ENCODE measurements at regions not wholly inside any gene's neighbourhood (a gene's known extent, or its start where the extent isn't known, plus 50 kb on each side); places are given as distances from the start of the nearest gene placed in this dataset.
A peak's percentile ranks its signal among the peaks of the same experiment; 100 is the strongest.
"Not testable (repeated sequence)": the region's sequence is repeated elsewhere in the genome, so short reads cannot be mapped to it uniquely, and the experiment has no call there.

DNA sequence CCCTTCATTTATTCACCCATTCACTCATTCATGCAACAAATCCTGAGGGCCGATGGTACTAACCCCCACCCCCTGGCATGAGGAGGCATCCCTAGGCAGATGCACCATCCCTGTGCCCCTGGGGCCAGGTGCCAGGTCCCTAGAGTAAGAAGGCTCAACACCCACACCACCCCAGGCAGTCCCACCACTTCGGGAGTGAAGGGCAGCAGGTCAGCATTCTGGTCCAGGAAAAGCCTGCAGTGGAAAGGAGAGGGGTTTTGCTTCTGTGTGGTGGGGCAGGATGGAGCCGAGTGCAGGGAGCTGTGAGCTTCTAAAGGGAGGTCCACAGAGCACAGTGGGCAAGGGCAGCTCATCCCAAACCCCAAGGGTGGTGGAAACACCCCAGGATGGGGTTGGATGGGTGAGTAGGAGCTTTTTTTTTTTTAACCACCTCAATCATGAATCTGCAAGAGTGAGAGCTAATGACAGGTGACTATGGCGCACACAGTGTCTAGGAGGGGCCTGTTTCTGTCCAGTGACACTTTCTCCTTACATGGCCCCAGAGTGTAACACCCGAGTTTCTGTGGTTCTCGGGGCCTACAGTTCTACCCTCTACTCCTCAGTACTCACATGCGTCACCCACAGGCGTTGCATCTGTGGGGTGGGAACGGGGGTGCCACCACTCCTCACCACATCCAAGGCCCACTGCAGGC is 414.3 kb downstream of the TMEM121 start:
- H3K27ac ChIP-seq, result no peak overlapping the region
- WGBS, 2 donors, result 69 to 73% methylated on average over 4 to 7 of the region's 9 CpGs
- H3K36me3 ChIP-seq, result no peaks in the 10 kb centered on the region
- peaks cover 0 to 24% (median 5%) of the 10 kb centered on the region in 3 donors for H3K9me3 ChIP-seq
- peaks cover 0 to 6% (median 0%) of the 10 kb centered on the region in 3 donors for H3K4me1 ChIP-seq
- no peak for TF ChIP-seq POLR2A (IDR thresholded peaks at IDR 0.05)
- TF ChIP-seq, protein P1, sequence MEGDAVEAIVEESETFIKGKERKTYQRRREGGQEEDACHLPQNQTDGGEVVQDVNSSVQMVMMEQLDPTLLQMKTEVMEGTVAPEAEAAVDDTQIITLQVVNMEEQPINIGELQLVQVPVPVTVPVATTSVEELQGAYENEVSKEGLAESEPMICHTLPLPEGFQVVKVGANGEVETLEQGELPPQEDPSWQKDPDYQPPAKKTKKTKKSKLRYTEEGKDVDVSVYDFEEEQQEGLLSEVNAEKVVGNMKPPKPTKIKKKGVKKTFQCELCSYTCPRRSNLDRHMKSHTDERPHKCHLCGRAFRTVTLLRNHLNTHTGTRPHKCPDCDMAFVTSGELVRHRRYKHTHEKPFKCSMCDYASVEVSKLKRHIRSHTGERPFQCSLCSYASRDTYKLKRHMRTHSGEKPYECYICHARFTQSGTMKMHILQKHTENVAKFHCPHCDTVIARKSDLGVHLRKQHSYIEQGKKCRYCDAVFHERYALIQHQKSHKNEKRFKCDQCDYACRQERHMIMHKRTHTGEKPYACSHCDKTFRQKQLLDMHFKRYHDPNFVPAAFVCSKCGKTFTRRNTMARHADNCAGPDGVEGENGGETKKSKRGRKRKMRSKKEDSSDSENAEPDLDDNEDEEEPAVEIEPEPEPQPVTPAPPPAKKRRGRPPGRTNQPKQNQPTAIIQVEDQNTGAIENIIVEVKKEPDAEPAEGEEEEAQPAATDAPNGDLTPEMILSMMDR (IDR thresholded peaks at IDR 0.05), result no peak
- H3K27me3 ChIP-seq, result peaks cover 0 to 3% (median 0%) of the 10 kb centered on the region in 4 donors
- no peak for DNase-seq
- intact Hi-C loops (cut with DNase I), result no loop called here
- no peak overlapping the region for H3K4me3 ChIP-seq

DNA sequence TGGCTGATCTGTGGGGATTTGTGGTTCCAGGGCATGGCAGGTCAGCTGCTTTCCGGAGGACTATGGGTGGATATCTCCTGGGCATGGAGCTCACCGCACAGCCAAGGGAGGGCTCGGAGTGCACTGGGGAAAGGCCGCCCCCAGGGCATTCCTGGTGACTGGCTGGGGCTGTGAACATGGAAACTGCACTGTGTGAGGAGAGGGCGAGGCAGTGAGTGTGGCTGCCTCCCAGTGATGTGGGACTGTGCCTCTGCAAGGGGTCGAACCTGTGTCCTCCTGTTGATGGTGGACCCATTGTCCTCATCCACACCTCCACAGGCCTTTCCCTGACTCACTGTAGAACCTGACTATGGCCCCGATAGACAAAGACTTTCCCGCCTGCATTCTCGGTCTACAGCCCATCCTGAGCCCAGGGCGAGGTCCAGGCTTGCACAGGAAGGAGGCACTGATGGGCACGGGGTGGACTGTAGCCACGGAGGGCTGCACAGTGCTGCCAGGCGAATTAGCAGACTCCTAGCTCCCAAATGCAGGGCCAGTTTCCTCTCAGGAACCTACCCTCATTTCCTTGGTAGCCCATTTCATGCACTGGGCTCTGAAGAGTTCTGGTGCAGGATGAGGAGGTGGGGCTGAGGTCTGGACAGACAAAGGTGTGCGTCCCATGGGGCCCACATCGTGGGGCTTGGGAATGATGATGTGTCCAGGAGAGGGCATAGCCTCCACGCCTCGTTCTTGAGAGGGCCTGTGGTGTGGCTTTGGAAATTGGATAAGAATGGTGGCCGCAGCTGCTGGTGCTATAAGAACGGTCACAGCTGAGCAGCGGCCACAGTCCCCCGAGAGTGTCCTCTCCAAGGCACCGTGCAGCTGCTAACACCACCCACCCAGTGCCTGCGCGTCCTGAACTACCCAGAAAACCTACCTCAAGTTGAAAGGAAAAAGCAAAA is 415.1 kb downstream of the TMEM121 start:
- peaks cover 0 to 3% (median 0%) of the 10 kb centered on the region in 4 donors for H3K27me3 ChIP-seq
- H3K27ac ChIP-seq, result no peak overlapping the region
- peaks cover 0 to 6% (median 0%) of the 10 kb centered on the region in 3 donors for H3K4me1 ChIP-seq
- intact Hi-C loops (cut with DNase I), result no loop called here
- peaks cover 0 to 24% (median 5%) of the 10 kb centered on the region in 3 donors for H3K9me3 ChIP-seq
- TF ChIP-seq, protein P1 (IDR thresholded peaks at IDR 0.05), result no peak
- TF ChIP-seq POLR2A (IDR thresholded peaks at IDR 0.05), result no peak
- DNase-seq, result no peak
- no peak overlapping the region for H3K4me3 ChIP-seq
- H3K36me3 ChIP-seq, result no peaks in the 10 kb centered on the region
- 75 to 85% methylated on average over 15 to 20 of the region's 24 CpGs for WGBS, 2 donors

DNA sequence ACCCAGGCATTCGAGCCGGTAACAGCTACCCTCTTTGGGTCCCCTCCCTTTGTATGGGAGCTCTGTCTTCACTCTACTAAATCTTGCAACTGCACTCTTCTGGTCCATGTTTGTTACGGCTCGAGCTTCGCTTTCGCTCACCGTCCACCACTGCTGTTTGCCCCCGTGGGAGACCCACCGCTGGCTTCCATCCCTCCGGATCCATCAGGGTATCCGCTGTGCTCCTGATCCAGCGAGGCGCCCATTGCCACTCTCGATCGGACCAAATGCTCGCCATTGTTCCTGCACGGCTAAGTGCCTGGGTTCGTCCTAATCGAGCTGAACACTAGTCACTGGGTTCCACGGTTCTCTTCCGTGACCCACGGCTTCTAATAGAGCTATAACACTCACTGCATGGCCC is 416.3 kb downstream of the TMEM121 start:
- DNase-seq; H3K27me3 ChIP-seq; H3K27ac ChIP-seq; intact Hi-C loops (cut with DNase I); H3K4me3 ChIP-seq; H3K4me1 ChIP-seq; H3K36me3 ChIP-seq: not testable (repeated sequence)
- 86 to 88% methylated on average over 15 to 19 of the region's 22 CpGs for WGBS, 2 donors
- peaks cover 0 to 22% (median 5%) of the 10 kb centered on the region in 3 donors for H3K9me3 ChIP-seq

DNA sequence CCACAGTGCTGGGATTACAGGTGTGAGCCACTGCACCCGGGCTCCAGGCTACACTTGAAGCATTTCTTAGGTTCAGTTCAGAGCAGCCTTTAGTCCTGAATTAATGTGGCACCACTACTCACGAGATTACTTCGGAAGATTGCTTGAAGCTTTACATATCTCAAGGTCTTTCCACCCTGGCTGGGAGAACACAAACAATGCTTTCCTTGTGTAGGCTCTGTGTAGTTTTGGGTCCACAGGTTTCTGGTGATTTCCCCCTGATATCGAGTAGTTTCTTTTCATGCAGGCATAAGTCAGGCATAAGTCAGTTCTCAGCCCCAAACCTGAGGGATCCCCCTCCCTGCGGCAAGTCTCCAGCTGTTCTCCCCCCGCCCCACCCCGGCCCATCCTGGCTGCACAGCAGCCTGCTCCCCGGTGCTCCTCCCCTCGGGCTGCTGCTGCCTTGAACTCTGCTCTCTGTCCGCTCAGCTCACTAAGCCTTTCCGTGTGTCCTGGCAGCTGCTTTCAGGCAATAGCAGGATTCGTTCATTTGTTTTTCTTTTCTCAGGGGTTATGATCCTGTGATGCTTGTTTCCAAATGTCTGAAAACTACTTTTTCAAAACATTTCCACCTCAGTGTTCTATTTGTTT is 417.7 kb downstream of the TMEM121 start:
- DNase-seq, result no peak
- no peak overlapping the region for H3K4me3 ChIP-seq
- H3K36me3 ChIP-seq, result no peaks in the 10 kb centered on the region
- intact Hi-C loops (cut with DNase I), result no loop called here
- peaks cover 0 to 3% (median 0%) of the 10 kb centered on the region in 4 donors for H3K27me3 ChIP-seq
- TF ChIP-seq POLR2A (IDR thresholded peaks at IDR 0.05), result no peak
- TF ChIP-seq, protein P1 (IDR thresholded peaks at IDR 0.05), result no peak
- peaks cover 0 to 11% (median 5%) of the 10 kb centered on the region in 3 donors for H3K9me3 ChIP-seq
- peaks cover 0 to 6% (median 0%) of the 10 kb centered on the region in 3 donors for H3K4me1 ChIP-seq
- WGBS, 2 donors, result 77 to 82% methylated on average over 7 to 12 of the region's 12 CpGs
- no peak overlapping the region for H3K27ac ChIP-seq

- DNase-seq, result no peak
- TF ChIP-seq, protein P1 (IDR thresholded peaks at IDR 0.05), result peak; percentile 53 to 95 (median 79)
- no peak for TF ChIP-seq POLR2A (IDR thresholded peaks at IDR 0.05)
- 46 to 48% methylated on average over 14 to 16 of the region's 30 CpGs for WGBS, 2 donors
- Histone ChIP-seq H3K9me3 (peaks cover 0 to 5% (median 3%) of the 10 kb centered on the region in 3 donors), H3K4me3 (no peak overlapping the region), H3K27ac (no peak overlapping the region), H3K4me1 (peaks cover 0 to 6% (median 0%) of the 10 kb centered on the region in 3 donors), H3K36me3 (no peaks in the 10 kb centered on the region), H3K27me3 (peaks cover 0 to 3% (median 0%) of the 10 kb centered on the region in 4 donors)
- intact Hi-C loops (cut with DNase I), result no loop called here
These were observed 418.5 kb downstream of the TMEM121 start for GRCh38 chr14:105944632-105945610.
